ENCODE measurements at regions not wholly inside any gene's neighbourhood (a gene's known extent, or its start where the extent isn't known, plus 50 kb on each side); places are given as distances from the start of the nearest gene placed in this dataset.

DNA sequence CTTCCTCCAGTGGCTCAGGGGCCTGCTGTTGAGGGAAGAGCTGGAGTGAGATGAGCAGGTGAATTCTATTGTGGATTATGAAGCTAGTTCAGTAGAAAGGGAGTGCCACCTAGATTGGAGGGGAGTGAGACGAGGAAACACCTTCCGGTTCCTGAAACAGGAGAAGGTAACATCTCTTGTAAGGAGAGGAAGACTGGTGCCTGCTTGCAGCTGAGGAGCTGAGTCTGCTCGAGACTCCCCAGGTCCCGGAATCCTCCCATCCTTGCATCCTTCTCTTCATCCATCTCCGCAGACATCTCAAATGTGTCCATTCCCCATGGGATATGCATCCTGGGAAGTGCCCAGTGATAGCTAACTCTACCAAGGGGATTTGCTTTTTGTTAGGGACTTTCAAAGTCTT is 242.9 kb upstream of the ZFP64 start:
- TF ChIP-seq, protein P1, sequence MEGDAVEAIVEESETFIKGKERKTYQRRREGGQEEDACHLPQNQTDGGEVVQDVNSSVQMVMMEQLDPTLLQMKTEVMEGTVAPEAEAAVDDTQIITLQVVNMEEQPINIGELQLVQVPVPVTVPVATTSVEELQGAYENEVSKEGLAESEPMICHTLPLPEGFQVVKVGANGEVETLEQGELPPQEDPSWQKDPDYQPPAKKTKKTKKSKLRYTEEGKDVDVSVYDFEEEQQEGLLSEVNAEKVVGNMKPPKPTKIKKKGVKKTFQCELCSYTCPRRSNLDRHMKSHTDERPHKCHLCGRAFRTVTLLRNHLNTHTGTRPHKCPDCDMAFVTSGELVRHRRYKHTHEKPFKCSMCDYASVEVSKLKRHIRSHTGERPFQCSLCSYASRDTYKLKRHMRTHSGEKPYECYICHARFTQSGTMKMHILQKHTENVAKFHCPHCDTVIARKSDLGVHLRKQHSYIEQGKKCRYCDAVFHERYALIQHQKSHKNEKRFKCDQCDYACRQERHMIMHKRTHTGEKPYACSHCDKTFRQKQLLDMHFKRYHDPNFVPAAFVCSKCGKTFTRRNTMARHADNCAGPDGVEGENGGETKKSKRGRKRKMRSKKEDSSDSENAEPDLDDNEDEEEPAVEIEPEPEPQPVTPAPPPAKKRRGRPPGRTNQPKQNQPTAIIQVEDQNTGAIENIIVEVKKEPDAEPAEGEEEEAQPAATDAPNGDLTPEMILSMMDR (conservative IDR thresholded peaks at IDR 0.05; ENCODE audit: low read length), result no peak
- no peak for DNase-seq (ENCODE audit: low read depth)
- no peak overlapping the region for H3K4me3 ChIP-seq (ENCODE audit: low read length)

DNA sequence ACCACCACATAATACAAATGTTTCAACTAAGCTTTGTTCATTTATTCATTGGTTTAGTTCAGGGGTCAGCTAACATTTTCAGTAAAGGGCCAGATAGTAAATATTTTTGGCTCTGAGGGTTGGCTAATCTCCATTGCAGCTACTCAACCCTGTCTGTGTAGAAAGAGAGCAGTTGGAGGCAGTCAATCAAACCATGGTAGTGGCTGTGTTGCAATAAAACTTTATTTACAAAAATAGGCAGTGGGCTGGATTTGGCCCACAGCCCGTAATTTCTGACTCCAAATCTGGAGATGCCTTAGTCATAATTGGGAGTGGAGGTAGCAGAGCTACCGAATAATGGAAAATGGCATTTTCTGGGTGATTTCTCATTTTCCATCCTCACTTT is 242.5 kb upstream of the ZFP64 start:
- TF ChIP-seq, protein P1 (conservative IDR thresholded peaks at IDR 0.05; ENCODE audit: low read length), result no peak
- DNase-seq (ENCODE audit: low read depth), result peak; percentile 29
- no peak overlapping the region for H3K4me3 ChIP-seq (ENCODE audit: low read length)

DNA sequence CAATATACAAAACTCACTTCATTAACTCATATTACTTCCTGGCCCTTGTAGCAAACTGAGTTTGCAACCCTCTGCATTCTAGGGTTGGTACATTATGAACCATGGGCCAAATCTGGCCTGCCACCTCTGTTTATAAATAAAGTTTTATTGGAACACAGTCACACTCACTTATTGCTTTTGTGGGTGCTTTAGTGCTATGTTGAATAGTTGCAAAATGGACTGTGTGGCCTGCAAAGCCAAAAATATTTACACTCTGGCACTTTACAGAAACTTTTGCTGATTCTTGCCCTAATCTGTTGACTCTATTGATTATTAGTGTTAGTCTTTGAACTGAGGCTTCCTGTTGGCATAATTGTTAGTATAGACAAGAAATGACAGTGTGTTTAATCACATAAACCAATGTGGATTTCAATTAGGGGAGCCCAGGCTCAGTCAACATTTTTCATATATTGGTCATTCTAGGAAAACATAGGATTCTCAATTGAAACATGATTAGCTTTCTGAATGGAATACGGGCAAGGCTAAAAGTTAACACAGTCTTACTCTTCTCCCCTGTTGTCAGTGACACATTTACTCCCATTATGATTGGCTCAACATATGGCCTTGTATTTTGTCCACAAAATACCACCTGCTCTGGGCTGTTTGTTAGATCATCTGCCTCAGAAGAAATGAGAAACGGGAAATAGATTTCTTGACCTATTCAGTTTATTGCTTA is 241.9 kb upstream of the ZFP64 start:
- no peak for DNase-seq (ENCODE audit: low read depth)
- H3K4me3 ChIP-seq (ENCODE audit: low read length), result no peak overlapping the region
- TF ChIP-seq, protein P1 (conservative IDR thresholded peaks at IDR 0.05; ENCODE audit: low read length), result no peak

DNA sequence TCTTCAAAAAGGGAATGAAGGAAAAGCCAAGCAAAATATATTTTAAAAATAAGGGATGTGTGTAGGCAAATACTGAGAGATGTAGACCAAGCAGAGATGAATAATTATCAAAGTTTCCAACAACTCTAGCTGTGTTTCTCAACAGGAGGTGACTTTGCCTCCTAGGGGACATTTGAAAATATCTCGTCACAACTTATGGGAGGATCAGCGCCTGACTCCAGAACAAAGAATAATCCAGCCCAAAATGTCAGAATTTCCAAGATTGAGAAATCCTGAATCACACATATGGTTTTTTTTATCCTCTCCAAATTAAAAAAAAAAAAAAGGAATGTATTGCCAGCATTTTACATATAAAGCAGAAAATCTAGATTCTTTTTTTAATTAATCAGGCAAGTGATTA is 241.2 kb upstream of the ZFP64 start:
- H3K4me3 ChIP-seq (ENCODE audit: low read length), result no peak overlapping the region
- TF ChIP-seq, protein P1 (conservative IDR thresholded peaks at IDR 0.05; ENCODE audit: low read length), result peak; percentile 19; the same call in 1 of the 2 replicates
- peak; percentile 74 for DNase-seq (ENCODE audit: low read depth)

DNA sequence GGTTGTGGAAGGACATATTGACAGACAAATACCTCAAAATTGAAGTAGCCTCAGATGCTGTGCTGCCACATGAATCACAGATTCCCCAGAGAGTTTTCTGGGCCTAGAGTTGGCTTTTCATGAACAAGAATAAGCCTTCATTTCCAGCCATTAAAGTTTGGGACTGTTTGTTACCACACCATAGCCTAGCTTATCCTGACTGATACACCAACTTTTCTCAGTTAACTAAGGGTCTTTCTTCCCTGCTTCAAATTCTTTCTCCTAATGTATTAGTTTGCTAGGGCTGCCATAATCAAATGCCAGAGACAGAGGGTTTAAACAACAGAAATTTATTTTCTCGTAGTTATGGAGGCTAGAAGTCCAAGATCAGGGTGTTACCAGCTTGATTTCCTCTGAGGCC is 237.4 kb upstream of the ZFP64 start:
- DNase-seq (ENCODE audit: low read depth), result no peak
- no peak overlapping the region for H3K4me3 ChIP-seq (ENCODE audit: low read length)
- TF ChIP-seq, protein P1 (conservative IDR thresholded peaks at IDR 0.05; ENCODE audit: low read length), result no peak

DNA sequence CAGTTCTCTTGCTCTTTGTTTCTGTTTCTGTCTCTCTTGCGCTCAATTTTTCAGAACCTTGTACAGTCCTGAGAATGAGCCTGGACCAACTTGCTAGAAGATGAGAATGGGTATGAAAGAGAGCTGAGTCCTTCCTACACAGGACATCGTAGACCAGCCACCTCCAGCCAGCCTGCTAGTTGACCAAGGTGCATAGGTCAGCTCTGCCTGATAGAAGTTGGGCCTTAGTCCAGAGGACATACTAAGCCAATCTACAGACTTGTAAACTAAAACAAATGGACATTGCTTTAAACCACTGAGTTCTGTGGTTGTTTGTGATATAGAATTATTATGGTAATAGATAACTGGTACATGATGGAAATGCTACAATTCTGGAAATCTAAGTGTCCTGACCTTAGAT is 236.4 kb upstream of the ZFP64 start:
- no peak for DNase-seq (ENCODE audit: low read depth)
- TF ChIP-seq, protein P1 (conservative IDR thresholded peaks at IDR 0.05; ENCODE audit: low read length), result no peak

DNA sequence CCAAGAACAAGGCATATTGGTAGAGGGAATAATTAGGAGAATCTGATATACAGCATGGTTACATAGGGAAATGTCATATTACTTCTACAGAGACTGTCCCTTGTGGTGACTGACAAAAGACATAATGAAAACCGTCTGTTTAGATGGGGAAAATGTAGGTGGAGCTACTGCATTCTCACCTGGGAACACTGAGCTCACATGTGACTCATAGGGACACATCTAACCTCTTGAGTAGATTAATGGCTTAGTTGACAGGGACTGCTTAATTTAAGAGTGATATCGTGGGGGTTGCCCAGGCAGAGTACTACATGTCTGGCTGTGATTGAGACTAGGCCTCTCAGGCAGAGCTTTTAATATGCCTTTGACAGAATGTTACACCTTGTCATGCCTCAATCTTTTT is 235.3 kb upstream of the ZFP64 start:
- DNase-seq (ENCODE audit: low read depth), result no peak
- TF ChIP-seq, protein P1 (conservative IDR thresholded peaks at IDR 0.05; ENCODE audit: low read length), result no peak
- H3K4me3 ChIP-seq (ENCODE audit: low read length), result no peak overlapping the region

More for the DNA sequence above, 236.4 kb upstream of the ZFP64 start:
- H3K4me3 ChIP-seq (ENCODE audit: low read length), result no peak overlapping the region

All from AG10803 (cell line).